B cell (primary cell): ENCODE measurements at regions not wholly inside any gene's neighbourhood (a gene's known extent, or its start where the extent isn't known, plus 50 kb on each side); places are given as distances from the start of the nearest gene placed in this dataset.

Experiments used
- ATAC-seq: fragments of 200-7000 bp; cut with Tn5 transposase; one replicate; pipeline ENCODE4 v1.10.0; 2021; ENCODE audit warnings: low read depth, mild to moderate bottlenecking, moderate number of reproducible peaks, moderate library complexity
- CTCF ChIA-PET: fragments of 350-600 bp; sonication (Branson Sonifier 250); formaldehyde crosslinking; loops from one replicate; lab custom pipeline; 2021; ENCODE audit warnings: antibody characterized with exemption, inconsistent platforms; lab: Charles Lee
- POLR2A ChIA-PET: fragments of 350-600 bp; sonication (Branson Sonifier 250); formaldehyde crosslinking; loops from one replicate; lab custom pipeline; 2021; ENCODE audit warnings: antibody characterized with exemption; lab: Charles Lee
- DNase-seq: peaks from one replicate; pipeline ENCODE4 v3.0.0; 2013
- H2AFZ ChIP-seq: 2 replicates; pipeline ENCODE4 v1.6.1; 2012; ENCODE audit warnings: mild to moderate bottlenecking, low read depth, low read length; ENCODE audit not compliant: insufficient read depth, poor library complexity, severe bottlenecking
- H3K27ac ChIP-seq, 2 donors: 1 replicate in 1 of 2; 2 replicates in 1 of 2; pipeline ENCODE4 v1.5.1; 2012 to 2013; ENCODE audit warnings: low read length in 2 of 2, mild to moderate bottlenecking in 2 of 2, moderate library complexity in 1 of 2
- H3K27me3 ChIP-seq, 4 experiments: fragments of 200-600 bp in 1 of 4; sonication (generic) in 1 of 4; replicated peaks in 1 of 4; 1 replicate in 2 of 4; 2 replicates in 2 of 4; pipeline versions ENCODE4 v1.6.1 to v1.7.0; 2013 to 2016; ENCODE audit warnings: low read length in 3 of 4, mild to moderate bottlenecking in 2 of 4, mixed read lengths in 1 of 4, moderate library complexity in 1 of 4; ENCODE audit not compliant: insufficient read depth in 4 of 4, control insufficient read depth in 3 of 4; ENCODE audit errors: control extremely low read depth in 1 of 4
- H3K36me3 ChIP-seq, 2 experiments: replicated peaks in 1 of 2; 1 replicate in 1 of 2; 2 replicates in 1 of 2; pipeline versions ENCODE4 v1.6.1 to v1.7.1; 2013; ENCODE audit warnings: low read length in 1 of 2; ENCODE audit not compliant: insufficient read depth in 2 of 2, control insufficient read depth in 1 of 2; ENCODE audit errors: control extremely low read depth in 1 of 2, extremely low read depth in 1 of 2
- H3K4me1 ChIP-seq, 2 donors: fragments of 200-600 bp in 1 of 2; sonication (generic) in 1 of 2; 1 replicate in 1 of 2; 2 replicates in 1 of 2; pipeline versions ENCODE4 v1.5.1 to v1.6.1; 2013 to 2017; ENCODE audit warnings: low read length in 2 of 2; ENCODE audit not compliant: control insufficient read depth in 2 of 2, insufficient read depth in 2 of 2
- H3K4me2 ChIP-seq: replicated peaks from 2 replicates; pipeline ENCODE3; 2012; ENCODE audit warnings: mild to moderate bottlenecking, low read depth, low read length; ENCODE audit not compliant: poor library complexity, severe bottlenecking
- H3K4me3 ChIP-seq, 5 experiments: fragments of 200-600 bp in 1 of 5; sonication (generic) in 1 of 5; 1 replicate in 3 of 5; 2 replicates in 2 of 5; pipeline versions ENCODE4 v1.5.1 to v1.7.0; 2011 to 2016; ENCODE audit warnings: low read length in 4 of 5, mild to moderate bottlenecking in 4 of 5, low read depth in 2 of 5, control low read depth in 1 of 5, moderate library complexity in 1 of 5; ENCODE audit not compliant: insufficient read depth in 1 of 5; ENCODE audit errors: control extremely low read depth in 1 of 5, extremely low read depth in 1 of 5
- H3K79me2 ChIP-seq: fragments of 200-600 bp; sonication (generic); one replicate; pipeline ENCODE4 v1.6.0; 2016; ENCODE audit warnings: low read length; ENCODE audit not compliant: control insufficient read depth, insufficient read depth
- H3K9ac ChIP-seq: fragments of 200-600 bp; sonication (generic); 2 replicates; pipeline ENCODE4 v1.6.1; 2017; ENCODE audit warnings: mild to moderate bottlenecking, low read length, moderate library complexity
- H3K9me3 ChIP-seq, 3 donors: one replicate each; pipeline versions ENCODE4 v1.6.1 to v1.7.1; 2013; ENCODE audit warnings: low read length in 2 of 3; ENCODE audit not compliant: control insufficient read depth in 2 of 3, insufficient read depth in 1 of 3; ENCODE audit errors: control extremely low read depth in 1 of 3
- H4K20me1 ChIP-seq: 2 replicates; pipeline ENCODE4 v1.6.0; 2012; ENCODE audit warnings: mild to moderate bottlenecking, low read length; ENCODE audit not compliant: insufficient read depth, control insufficient read depth, poor library complexity, severe bottlenecking
- H3K27ac Mint-ChIP-seq: one replicate; pipeline ENCODE4 v1.8.0; 2021; ENCODE audit warnings: mixed read lengths
- H3K27me3 Mint-ChIP-seq: one replicate; pipeline ENCODE4 v1.8.0; 2021; ENCODE audit warnings: mixed read lengths
- H3K4me1 Mint-ChIP-seq: one replicate; pipeline ENCODE4 v1.8.0; 2021; ENCODE audit warnings: mixed read lengths
- H3K4me3 Mint-ChIP-seq: one replicate; pipeline ENCODE4 v1.8.0; 2021; ENCODE audit warnings: mixed read lengths
- H3K9me3 Mint-ChIP-seq: one replicate; pipeline ENCODE4 v1.8.0; 2022; ENCODE audit warnings: mixed read lengths; ENCODE audit not compliant: insufficient read depth
- CTCF ChIP-seq: fragments of 200-600 bp; IDR thresholded peaks from one replicate; pipeline ENCODE4 v1.8.0; 2022; ENCODE audit warnings: antibody characterized with exemption, mild to moderate bottlenecking
- EZH2 ChIP-seq: IDR thresholded peaks from 2 replicates; pipeline ENCODE4 v1.6.1; 2012; ENCODE audit warnings: borderline replicate concordance, low read depth, mild to moderate bottlenecking, moderate library complexity, low read length; ENCODE audit not compliant: insufficient read depth, poor library complexity, severe bottlenecking
- WGBS: methylation state at CpG from one replicate; pipeline ENCODE4 v1.1.5; 2013; ENCODE audit warnings: missing lambda C conversion rate; ENCODE audit not compliant: insufficient coverage; 5-methylcytosine and 5-hydroxymethylcytosine counted together
- intact Hi-C: fragments of 100-400 bp; cut with micrococcal nuclease; formaldehyde crosslinking; loops from one replicate; pipeline ENCODE4 v1.10.0; 2022

DNA sequence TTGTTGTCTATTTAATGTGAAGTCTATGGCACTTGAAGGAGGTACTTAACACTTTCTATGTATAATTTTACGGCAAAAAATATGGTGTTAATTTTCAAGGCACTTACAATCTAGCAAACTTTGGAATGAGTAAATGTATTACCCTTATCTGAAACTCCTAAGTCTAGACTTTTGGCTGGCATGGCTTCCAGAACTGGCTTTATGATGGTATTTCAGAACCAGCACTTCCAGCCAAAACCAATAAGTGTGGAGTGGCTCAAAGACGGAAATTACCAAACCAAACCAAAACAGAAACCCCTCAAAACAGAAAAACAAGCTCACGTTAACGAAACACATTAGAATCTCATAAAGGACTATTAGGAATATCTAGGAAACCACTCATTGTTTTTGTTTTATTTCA lies 205.6 kb upstream of the HAND2 start:
- Mint-ChIP-seq H3K27me3 (no peaks in the 10 kb centered on the region), H3K9me3 (peaks cover 2% of the 10 kb centered on the region), H3K27ac (no peak overlapping the region), H3K4me1 (no peaks in the 10 kb centered on the region), H3K4me3 (no peak overlapping the region)
- intact Hi-C loops, result no loop called here
- DNase-seq (no peak), ATAC-seq (no peak)
- TF ChIP-seq CTCF (no peak), EZH2 (no peak)
- no peak overlapping the region for H3K27ac ChIP-seq
- ChIA-PET CTCF (no interaction called here), POLR2A (no interaction called here)
- H3K9me3 ChIP-seq, result peaks cover 0 to 2% (median 0%) of the 10 kb centered on the region in 3 donors
- H2AFZ ChIP-seq, result no peak overlapping the region
- H3K4me1 ChIP-seq, result no peaks in the 10 kb centered on the region
- no peaks in the 10 kb centered on the region for H3K79me2 ChIP-seq
- H3K9ac ChIP-seq, result no peak overlapping the region
- H4K20me1 ChIP-seq, result no peaks in the 10 kb centered on the region
- no peak overlapping the region for H3K4me2 ChIP-seq
- no peaks in the 10 kb centered on the region for H3K27me3 ChIP-seq
- WGBS, result no CpG with 5 or more reads among the region's 4 CpGs
- no peaks in the 10 kb centered on the region for H3K36me3 ChIP-seq
- H3K4me3 ChIP-seq, result no peak overlapping the region

- Histone ChIP-seq H3K9ac (no peak overlapping the region), H4K20me1 (no peaks in the 10 kb centered on the region), H2AFZ (no peak overlapping the region), H3K4me2 (no peak overlapping the region), H3K36me3 (no peaks in the 10 kb centered on the region), H3K27ac (no peak overlapping the region), H3K79me2 (no peaks in the 10 kb centered on the region), H3K27me3 (no peaks in the 10 kb centered on the region), H3K4me3 (no peak overlapping the region), H3K4me1 (no peaks in the 10 kb centered on the region), H3K9me3 (peaks cover 0 to 3% (median 0%) of the 10 kb centered on the region in 3 donors)
- WGBS, result no CpG with 5 or more reads among the region's 3 CpGs
- no peak for ATAC-seq
- ChIA-PET CTCF (no interaction called here), POLR2A (no interaction called here)
- Mint-ChIP-seq H3K27me3 (no peaks in the 10 kb centered on the region), H3K4me1 (no peaks in the 10 kb centered on the region), H3K27ac (no peak overlapping the region), H3K4me3 (no peak overlapping the region), H3K9me3 (peaks cover 2% of the 10 kb centered on the region)
- DNase-seq, result no peak
- TF ChIP-seq CTCF (no peak), EZH2 (no peak)
- intact Hi-C loops, result no loop called here
Measured at GRCh38 chr4:173735049-173735448, 205.0 kb upstream of the HAND2 start.
